Ascending aorta (tissue), 2 donors: ENCODE measurements at regions not wholly inside any gene's neighbourhood (a gene's known extent, or its start where the extent isn't known, plus 50 kb on each side); places are given as distances from the start of the nearest gene placed in this dataset.

ENCODE experiments used
- DNase-seq, 2 donors: peaks; one replicate each; pipeline ENCODE4 v3.0.0-alpha.2; 2019; ENCODE audit warnings: low spot score in 2 of 2
- H3K27ac ChIP-seq, 2 donors: fragments of 200-600 bp; sonication (generic); one replicate each; pipeline ENCODE4 v1.5.1; 2016 to 2017; ENCODE audit warnings: mild to moderate bottlenecking in 1 of 2
- H3K27me3 ChIP-seq: fragments of 200-600 bp; sonication (generic); one replicate; pipeline ENCODE4 v1.5.1; 2017
- H3K36me3 ChIP-seq, 2 donors: fragments of 200-600 bp; sonication (generic); one replicate each; pipeline ENCODE4 v1.5.1; 2016
- H3K4me1 ChIP-seq, 2 donors: fragments of 200-600 bp; sonication (generic); one replicate each; pipeline ENCODE4 v1.5.1; 2016 to 2017; ENCODE audit warnings: mild to moderate bottlenecking in 1 of 2
- H3K4me3 ChIP-seq, 2 donors: fragments of 200-600 bp; sonication (generic); one replicate each; pipeline ENCODE4 v1.5.1; 2016 to 2017; ENCODE audit warnings: mild to moderate bottlenecking in 1 of 2
- H3K9me3 ChIP-seq, 2 donors: fragments of 200-600 bp; sonication (generic); one replicate each; pipeline ENCODE4 v1.5.1; 2016
- intact Hi-C: fragments of 100-400 bp; cut with DNase I; formaldehyde crosslinking; loops from one replicate; pipeline ENCODE4 v1.15.1; 2023
- TF ChIP-seq, protein P1 (sequence below), 3 experiments: fragments of 200-600 bp in 2 of 3; fragments of 450-650 bp in 1 of 3; sonication (generic) in 2 of 3; IDR thresholded peaks; one replicate each; pipeline ENCODE4 v1.5.1; 2016 to 2019; ENCODE audit warnings: antibody characterized with exemption in 3 of 3, mild to moderate bottlenecking in 1 of 3, moderate library complexity in 1 of 3

DNA sequence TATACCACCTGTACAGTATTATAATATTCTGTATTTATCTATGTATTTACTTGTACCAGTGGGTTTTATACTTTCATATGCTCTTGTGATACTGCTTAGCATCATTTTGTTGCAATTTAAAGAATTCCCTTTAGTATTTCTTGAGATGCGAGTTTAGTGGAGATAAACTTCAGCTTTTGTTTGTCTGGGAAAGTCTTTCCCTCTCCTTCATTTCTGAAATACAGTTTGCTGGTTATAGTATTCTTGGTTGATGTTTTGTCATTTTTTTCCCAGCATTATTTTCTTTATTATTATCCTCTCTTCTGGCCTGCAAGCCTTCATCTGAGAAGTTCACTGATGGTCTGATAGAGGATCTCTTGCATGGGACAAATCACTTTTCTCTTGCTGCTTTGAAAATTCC lies 136.6 kb upstream of the MCHR2 start:
- TF ChIP-seq, protein P1, sequence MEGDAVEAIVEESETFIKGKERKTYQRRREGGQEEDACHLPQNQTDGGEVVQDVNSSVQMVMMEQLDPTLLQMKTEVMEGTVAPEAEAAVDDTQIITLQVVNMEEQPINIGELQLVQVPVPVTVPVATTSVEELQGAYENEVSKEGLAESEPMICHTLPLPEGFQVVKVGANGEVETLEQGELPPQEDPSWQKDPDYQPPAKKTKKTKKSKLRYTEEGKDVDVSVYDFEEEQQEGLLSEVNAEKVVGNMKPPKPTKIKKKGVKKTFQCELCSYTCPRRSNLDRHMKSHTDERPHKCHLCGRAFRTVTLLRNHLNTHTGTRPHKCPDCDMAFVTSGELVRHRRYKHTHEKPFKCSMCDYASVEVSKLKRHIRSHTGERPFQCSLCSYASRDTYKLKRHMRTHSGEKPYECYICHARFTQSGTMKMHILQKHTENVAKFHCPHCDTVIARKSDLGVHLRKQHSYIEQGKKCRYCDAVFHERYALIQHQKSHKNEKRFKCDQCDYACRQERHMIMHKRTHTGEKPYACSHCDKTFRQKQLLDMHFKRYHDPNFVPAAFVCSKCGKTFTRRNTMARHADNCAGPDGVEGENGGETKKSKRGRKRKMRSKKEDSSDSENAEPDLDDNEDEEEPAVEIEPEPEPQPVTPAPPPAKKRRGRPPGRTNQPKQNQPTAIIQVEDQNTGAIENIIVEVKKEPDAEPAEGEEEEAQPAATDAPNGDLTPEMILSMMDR (IDR thresholded peaks at IDR 0.05): no peak
- H3K9me3 ChIP-seq: peaks cover 0 to 7% of the 10 kb centered on the region in 2 donors
- H3K27me3 ChIP-seq: no peaks in the 10 kb centered on the region

DNA sequence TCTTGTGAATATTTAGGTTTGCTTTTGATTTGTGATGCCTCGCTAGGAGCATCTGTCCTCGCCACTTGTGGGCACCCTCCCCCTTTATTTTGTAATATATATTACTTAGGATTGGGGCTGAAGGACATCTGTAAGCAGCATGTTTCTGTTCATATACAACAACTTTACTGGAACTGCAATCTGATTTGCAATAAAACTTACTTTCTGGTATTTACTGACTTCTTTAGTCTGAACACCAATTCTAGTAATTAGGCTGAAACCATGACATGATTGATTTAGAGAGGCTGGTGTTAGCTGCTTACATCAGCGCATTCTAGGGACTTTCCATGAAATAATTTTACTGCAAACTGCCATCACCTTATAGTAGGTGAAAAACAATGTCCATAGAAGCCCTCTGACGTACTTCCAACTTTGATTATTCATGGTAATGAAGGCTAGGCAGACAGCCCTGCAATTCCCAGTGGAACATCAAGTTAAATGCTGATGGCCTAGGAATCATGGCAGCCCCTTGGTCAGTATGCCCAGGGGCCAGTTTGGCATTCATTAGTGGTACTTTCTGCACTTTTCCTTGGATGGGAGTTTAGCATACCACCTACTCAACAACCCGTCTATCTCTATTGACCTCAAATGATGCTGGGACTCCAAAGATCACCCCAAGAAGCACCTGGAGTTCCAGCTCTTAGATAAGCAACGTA lies 132.9 kb upstream of the MCHR2 start:
- H3K27me3 ChIP-seq: no peaks in the 10 kb centered on the region
- intact Hi-C loops: no loop called here
- peaks cover 0 to 7% of the 10 kb centered on the region in 2 donors for H3K9me3 ChIP-seq
- TF ChIP-seq, protein P1 (IDR thresholded peaks at IDR 0.05): no peak
- H3K4me3 ChIP-seq: no peak overlapping the region
- H3K27ac ChIP-seq: no peak overlapping the region
- H3K36me3 ChIP-seq: no peaks in the 10 kb centered on the region
- H3K4me1 ChIP-seq: no peaks in the 10 kb centered on the region
- DNase-seq: no peak

More for the DNA sequence above, 136.6 kb upstream of the MCHR2 start:
- intact Hi-C loops: no loop called here
- no peak overlapping the region for H3K4me3 ChIP-seq
- no peak overlapping the region for H3K27ac ChIP-seq
- no peaks in the 10 kb centered on the region for H3K4me1 ChIP-seq
- no peak for DNase-seq
- H3K36me3 ChIP-seq: no peaks in the 10 kb centered on the region

DNA sequence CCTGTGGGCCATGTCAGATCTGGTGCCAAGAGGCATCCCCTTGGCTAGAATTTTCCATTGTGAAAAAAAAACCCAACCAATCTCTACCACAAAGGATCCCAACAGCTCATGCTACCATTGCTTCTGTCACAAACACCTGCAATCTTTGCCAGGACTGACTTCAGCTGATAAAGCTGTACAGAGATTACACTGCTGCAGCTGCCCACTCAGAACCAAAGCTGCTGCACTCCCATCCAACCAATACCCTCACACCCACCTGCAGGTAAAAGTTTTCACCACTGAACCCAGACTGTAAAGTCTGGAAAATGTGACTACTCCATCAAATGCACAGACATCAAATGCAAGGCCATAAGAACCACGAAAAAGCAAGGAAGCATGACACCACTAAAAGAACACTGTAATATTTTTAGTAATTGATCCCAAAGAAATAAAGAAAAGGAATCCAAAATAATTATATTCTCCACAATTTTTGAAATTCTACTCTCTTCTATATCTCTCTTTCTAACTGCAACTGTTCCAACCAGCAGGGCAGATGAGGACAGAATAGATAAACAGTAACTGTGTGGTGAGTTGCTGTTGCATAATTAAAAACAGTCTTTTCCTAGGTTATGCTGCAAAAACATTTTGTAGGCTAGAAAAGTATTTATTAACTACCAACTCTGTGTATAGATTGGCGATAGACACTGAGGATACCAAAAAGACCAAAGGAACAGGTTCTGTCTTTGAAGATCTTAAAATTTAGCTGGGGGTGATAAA lies 128.0 kb upstream of the MCHR2 start:
- intact Hi-C loops: no loop called here

DNA sequence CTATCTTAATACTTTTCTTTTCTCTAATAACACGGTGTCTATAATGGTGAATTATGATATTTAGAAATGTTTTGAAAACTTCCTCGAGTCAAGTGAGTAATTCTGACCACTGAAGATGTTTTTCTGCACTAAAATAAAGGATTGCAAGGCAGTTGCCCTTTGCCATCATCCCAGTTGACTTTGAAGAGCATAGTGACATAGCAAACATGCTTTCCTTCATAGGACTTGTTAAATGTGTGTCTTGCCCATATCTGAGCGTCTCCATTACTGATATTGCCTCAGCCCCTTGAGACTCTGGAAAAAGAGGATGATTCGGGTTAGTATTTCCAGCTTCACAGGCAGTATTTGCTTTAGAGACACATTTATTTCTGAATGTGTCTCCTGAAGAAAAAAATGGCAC lies 125.2 kb upstream of the MCHR2 start:
- Histone ChIP-seq H3K4me3 (no peak overlapping the region), H3K4me1 (no peaks in the 10 kb centered on the region), H3K36me3 (no peaks in the 10 kb centered on the region), H3K27ac (no peak overlapping the region), H3K27me3 (no peaks in the 10 kb centered on the region), H3K9me3 (no peaks in the 10 kb centered on the region)
- TF ChIP-seq, protein P1 (IDR thresholded peaks at IDR 0.05): no peak
- DNase-seq: no peak
- intact Hi-C loops: no loop called here

More for the DNA sequence above, 128.0 kb upstream of the MCHR2 start:
- Histone ChIP-seq H3K27ac (no peak overlapping the region), H3K9me3 (no peaks in the 10 kb centered on the region), H3K27me3 (no peaks in the 10 kb centered on the region), H3K4me3 (no peak overlapping the region), H3K36me3 (no peaks in the 10 kb centered on the region), H3K4me1 (no peaks in the 10 kb centered on the region)
- TF ChIP-seq, protein P1 (IDR thresholded peaks at IDR 0.05): no peak
- no peak for DNase-seq

DNA sequence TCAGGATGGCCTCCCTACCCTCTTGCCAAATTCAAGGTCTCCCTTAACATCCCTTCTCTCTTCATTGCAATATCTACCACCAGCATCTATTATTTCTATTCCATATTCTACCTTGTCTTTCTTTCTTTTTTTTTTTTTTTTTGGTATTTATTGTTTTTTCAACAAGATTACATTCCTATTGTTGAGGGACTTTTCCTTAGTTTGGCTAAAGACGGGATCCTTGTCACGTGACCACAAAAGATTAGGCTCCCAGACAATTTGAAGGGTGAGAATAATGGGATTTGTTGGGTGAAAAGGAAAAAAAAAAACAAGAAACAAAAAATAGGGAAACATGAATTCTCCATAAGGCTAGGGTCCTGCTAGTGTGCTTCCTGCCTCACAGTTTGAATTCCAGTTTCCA lies 124.3 kb upstream of the MCHR2 start:
- Histone ChIP-seq H3K27ac (no peak overlapping the region), H3K27me3 (no peaks in the 10 kb centered on the region), H3K9me3 (no peaks in the 10 kb centered on the region), H3K4me1 (no peaks in the 10 kb centered on the region), H3K4me3 (no peak overlapping the region), H3K36me3 (no peaks in the 10 kb centered on the region)
- no peak for DNase-seq
- intact Hi-C loops: no loop called here
- TF ChIP-seq, protein P1 (IDR thresholded peaks at IDR 0.05): no peak
